Left lung (tissue), 4 donors: ENCODE measurements at regions not wholly inside any gene's neighbourhood (a gene's known extent, or its start where the extent isn't known, plus 50 kb on each side); places are given as distances from the start of the nearest gene placed in this dataset.

Experiments
- ATAC-seq: fragments of 200-7000 bp; cut with Tn5 transposase; one replicate; pipeline ENCODE4 v1.9.1; 2020; ENCODE audit warnings: moderate library complexity
- DNase-seq, 4 donors: peaks; one replicate each; pipeline ENCODE4 v3.0.0-alpha.2; 2013 to 2020
- H3K27ac ChIP-seq, 2 donors: fragments of 200-600 bp; sonication (generic) in 1 of 2; one replicate each; pipeline versions ENCODE4 v1.5.0 to v1.8.0; 2020 to 2021
- H3K27me3 ChIP-seq, 2 donors: fragments of 200-600 bp; sonication (generic) in 1 of 2; one replicate each; pipeline versions ENCODE4 v1.5.0 to v1.8.0; 2020 to 2021
- H3K36me3 ChIP-seq, 2 donors: fragments of 200-600 bp; sonication (generic) in 1 of 2; one replicate each; pipeline versions ENCODE4 v1.5.0 to v1.8.0; 2020 to 2021
- H3K4me1 ChIP-seq, 2 donors: fragments of 200-600 bp; one replicate each; pipeline ENCODE4 v1.8.0; 2021
- H3K4me3 ChIP-seq, 2 donors: fragments of 200-600 bp; sonication (generic) in 1 of 2; one replicate each; pipeline versions ENCODE4 v1.5.0 to v1.8.0; 2020 to 2021; ENCODE audit warnings: mild to moderate bottlenecking in 1 of 2
- H3K9me3 ChIP-seq, 2 donors: fragments of 200-600 bp; sonication (generic) in 1 of 2; one replicate each; pipeline versions ENCODE4 v1.5.0 to v1.8.0; 2020 to 2021
- intact Hi-C, 2 donors: fragments of 100-400 bp; cut with DNase I; formaldehyde crosslinking; loops; one replicate each; pipeline versions ENCODE4 v1.11.2 to v1.14.2; 2022
- TF ChIP-seq, protein P1 (sequence below), 2 donors: fragments of 200-600 bp; sonication (generic) in 1 of 2; IDR thresholded peaks; one replicate each; pipeline versions ENCODE4 v1.5.0 to v1.8.0; 2021; ENCODE audit warnings: antibody characterized with exemption in 2 of 2
- donor health status: DM: no; HTN: yes; CAD: no.
- donor health status: DM: no; HTN: no; CAD: no.

DNA sequence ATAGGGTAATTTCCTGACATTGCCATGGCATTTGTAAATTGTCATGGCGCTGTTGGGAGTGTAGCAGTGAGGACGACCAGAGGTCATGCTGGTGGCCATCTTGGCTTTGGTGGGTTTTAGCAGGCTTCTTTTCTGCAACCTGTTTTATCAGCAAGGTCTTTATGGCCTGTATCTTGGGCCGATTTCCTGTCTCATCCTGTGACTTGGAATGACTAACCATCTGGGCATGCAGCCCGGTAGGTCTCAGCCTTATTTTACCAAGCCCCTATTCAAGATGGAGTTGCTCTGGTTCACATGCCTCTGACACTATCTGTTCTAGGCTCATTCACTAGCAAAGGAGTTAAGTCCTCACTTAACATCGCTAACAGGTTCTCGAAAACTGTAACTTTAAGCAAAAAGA lies 1374.2 kb downstream of the FAM181B start:
- TF ChIP-seq, protein P1, sequence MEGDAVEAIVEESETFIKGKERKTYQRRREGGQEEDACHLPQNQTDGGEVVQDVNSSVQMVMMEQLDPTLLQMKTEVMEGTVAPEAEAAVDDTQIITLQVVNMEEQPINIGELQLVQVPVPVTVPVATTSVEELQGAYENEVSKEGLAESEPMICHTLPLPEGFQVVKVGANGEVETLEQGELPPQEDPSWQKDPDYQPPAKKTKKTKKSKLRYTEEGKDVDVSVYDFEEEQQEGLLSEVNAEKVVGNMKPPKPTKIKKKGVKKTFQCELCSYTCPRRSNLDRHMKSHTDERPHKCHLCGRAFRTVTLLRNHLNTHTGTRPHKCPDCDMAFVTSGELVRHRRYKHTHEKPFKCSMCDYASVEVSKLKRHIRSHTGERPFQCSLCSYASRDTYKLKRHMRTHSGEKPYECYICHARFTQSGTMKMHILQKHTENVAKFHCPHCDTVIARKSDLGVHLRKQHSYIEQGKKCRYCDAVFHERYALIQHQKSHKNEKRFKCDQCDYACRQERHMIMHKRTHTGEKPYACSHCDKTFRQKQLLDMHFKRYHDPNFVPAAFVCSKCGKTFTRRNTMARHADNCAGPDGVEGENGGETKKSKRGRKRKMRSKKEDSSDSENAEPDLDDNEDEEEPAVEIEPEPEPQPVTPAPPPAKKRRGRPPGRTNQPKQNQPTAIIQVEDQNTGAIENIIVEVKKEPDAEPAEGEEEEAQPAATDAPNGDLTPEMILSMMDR (IDR thresholded peaks at IDR 0.05): no peak
- Histone ChIP-seq H3K4me1 (no peaks in the 10 kb centered on the region), H3K4me3 (no peak overlapping the region), H3K27me3 (no peaks in the 10 kb centered on the region), H3K27ac (no peak overlapping the region), H3K36me3 (no peaks in the 10 kb centered on the region), H3K9me3 (peaks cover 0 to 10% of the 10 kb centered on the region in 2 donors)
- DNase-seq: no peak
- ATAC-seq: no peak
- intact Hi-C loops: no loop called here

DNA sequence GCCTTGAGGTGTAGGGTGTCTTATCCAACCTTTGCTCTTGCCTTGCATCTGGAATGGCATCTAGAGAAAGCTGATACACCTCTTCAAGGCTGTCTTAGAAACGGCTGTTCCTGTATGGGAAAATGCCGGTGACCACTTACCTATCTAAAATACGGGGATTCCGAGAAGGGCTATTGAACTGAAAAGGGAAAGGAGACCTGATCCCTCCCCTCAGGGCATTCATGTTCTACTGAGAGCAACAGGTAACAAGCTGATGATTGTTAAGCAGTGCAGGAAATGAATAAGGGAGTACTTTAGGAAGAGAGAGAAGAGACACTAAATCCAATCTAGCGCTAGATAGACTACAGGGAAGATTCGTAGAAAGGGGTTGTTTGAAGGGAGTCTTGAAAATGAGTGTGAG lies 1388.1 kb downstream of the FAM181B start:
- no peak for DNase-seq
- H3K4me1 ChIP-seq: no peaks in the 10 kb centered on the region
- TF ChIP-seq, protein P1 (IDR thresholded peaks at IDR 0.05): no peak
- no peak overlapping the region for H3K4me3 ChIP-seq
- intact Hi-C loops: no loop called here
- H3K9me3 ChIP-seq: peaks cover 0 to 5% of the 10 kb centered on the region in 2 donors
- no peak overlapping the region for H3K27ac ChIP-seq
- ATAC-seq: no peak
- H3K27me3 ChIP-seq: no peaks in the 10 kb centered on the region
- no peaks in the 10 kb centered on the region for H3K36me3 ChIP-seq

DNA sequence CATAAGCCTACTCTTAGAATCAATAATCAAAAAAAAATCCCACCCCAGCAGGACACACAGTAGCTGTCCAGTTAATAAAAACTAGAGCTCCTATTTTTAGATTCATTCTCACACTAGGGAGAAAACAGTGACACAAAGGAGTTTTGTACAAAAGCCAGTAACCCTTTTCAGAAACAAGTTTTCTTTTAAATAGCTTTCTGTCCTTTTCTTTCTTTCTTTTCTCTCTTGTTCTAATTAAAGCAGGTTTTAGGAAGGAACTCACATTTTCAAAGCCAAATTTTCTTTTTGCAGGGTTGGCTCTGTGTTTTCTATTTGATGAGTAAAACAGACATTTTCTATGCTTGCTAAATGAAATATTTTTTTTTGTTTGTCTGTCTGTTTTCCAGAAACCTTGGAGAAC lies 1390.7 kb downstream of the FAM181B start:
- no peaks in the 10 kb centered on the region for H3K27me3 ChIP-seq
- peaks cover 0 to 5% of the 10 kb centered on the region in 2 donors for H3K9me3 ChIP-seq
- ATAC-seq (no peak), DNase-seq (no peak)
- H3K27ac ChIP-seq: no peak overlapping the region
- TF ChIP-seq, protein P1 (IDR thresholded peaks at IDR 0.05): no peak
- no peaks in the 10 kb centered on the region for H3K4me1 ChIP-seq
- H3K4me3 ChIP-seq: no peak overlapping the region
- H3K36me3 ChIP-seq: no peaks in the 10 kb centered on the region
- intact Hi-C loops: no loop called here

DNA sequence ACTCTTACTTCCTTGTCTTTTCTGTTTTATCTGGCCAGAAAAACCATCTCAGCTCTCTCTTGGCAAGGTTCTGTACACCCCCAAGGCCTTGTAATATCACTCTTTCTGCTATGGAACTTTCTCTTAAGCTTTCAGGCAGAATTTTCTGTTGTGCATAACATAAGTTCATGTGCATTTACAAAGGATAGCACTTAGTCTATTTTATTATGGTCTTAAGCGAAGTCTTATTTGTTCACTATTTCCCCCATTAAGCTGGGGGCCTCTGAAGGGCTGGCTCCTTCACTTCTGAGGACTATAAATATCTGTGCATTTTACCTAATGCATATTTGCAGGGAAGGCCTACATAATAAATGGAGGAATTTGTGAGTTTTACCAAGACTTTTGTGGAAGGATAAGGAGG lies 1393.4 kb downstream of the FAM181B start:
- intact Hi-C loops: no loop called here
- Histone ChIP-seq H3K27me3 (no peaks in the 10 kb centered on the region), H3K4me1 (no peaks in the 10 kb centered on the region), H3K9me3 (peaks cover 0 to 3% of the 10 kb centered on the region in 2 donors), H3K4me3 (no peak overlapping the region), H3K36me3 (no peaks in the 10 kb centered on the region), H3K27ac (no peak overlapping the region)
- DNase-seq: no peak
- ATAC-seq: no peak
- TF ChIP-seq, protein P1 (IDR thresholded peaks at IDR 0.05): no peak

DNA sequence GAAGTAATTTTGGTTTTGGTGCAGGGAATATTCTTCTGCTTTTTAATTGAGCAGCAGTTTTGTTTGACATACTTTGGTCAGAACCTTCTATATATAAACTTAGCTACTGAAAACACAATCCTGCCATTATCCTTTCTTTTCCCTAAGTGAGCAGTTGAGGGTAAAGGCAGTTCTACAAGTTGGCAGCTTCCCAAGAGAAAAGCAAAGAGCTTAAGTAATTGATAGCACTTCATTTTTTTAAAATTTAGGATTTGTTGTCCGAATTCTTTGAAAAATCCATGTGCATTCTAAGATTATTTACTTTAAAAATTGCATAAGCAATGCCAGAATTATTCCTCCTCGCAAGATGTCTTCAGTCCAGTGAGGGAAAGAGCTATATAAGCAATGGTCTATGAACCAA lies 1394.1 kb downstream of the FAM181B start:
- no peaks in the 10 kb centered on the region for H3K27me3 ChIP-seq
- intact Hi-C loops: no loop called here
- no peaks in the 10 kb centered on the region for H3K4me1 ChIP-seq
- no peak overlapping the region for H3K4me3 ChIP-seq
- DNase-seq (no peak), ATAC-seq (no peak)
- TF ChIP-seq, protein P1 (IDR thresholded peaks at IDR 0.05): no peak
- H3K27ac ChIP-seq: no peak overlapping the region
- H3K36me3 ChIP-seq: no peaks in the 10 kb centered on the region
- H3K9me3 ChIP-seq: peaks cover 0 to 1% of the 10 kb centered on the region in 2 donors
